ENCODE measurements at regions not wholly inside any gene's neighbourhood (a gene's known extent, or its start where the extent isn't known, plus 50 kb on each side); places are given as distances from the start of the nearest gene placed in this dataset.

- TF ChIP-seq POLR2A (IDR thresholded peaks at IDR 0.05): no peak
- TF ChIP-seq CTCF (IDR thresholded peaks at IDR 0.05 in 4 of 5, conservative IDR thresholded peaks at IDR 0.05 in 1 of 5): no peak
- in situ Hi-C loops (cut with MboI; ENCODE audit: low sequenced_read_pairs in 4 of 4): no loop called here
- Histone ChIP-seq H3K27me3 (no peaks in the 10 kb centered on the region), H3K4me1 (no peaks in the 10 kb centered on the region), H3K27ac (no peak overlapping the region), H3K4me3 (no peak overlapping the region), H3K36me3 (no peaks in the 10 kb centered on the region), H3K9me3 (no peaks in the 10 kb centered on the region)
- ATAC-seq (no peak), DNase-seq (no peak)
- intact Hi-C loops (cut with DNase I; ENCODE audit: low total_unique reads): loop anchor here (5.0 kb wide), 1 partner anchor 185 kb away; no protein-coding TSS in a partner anchor
Observed at GRCh38 chr21:38171723-38172344, 85.0 kb upstream of the KCNJ15 start.

- ATAC-seq (no peak), DNase-seq (no peak)
- Histone ChIP-seq H3K36me3 (no peaks in the 10 kb centered on the region), H3K27ac (no peak overlapping the region), H3K4me1 (no peaks in the 10 kb centered on the region), H3K27me3 (no peaks in the 10 kb centered on the region), H3K9me3 (no peaks in the 10 kb centered on the region), H3K4me3 (no peak overlapping the region)
- TF ChIP-seq CTCF (IDR thresholded peaks at IDR 0.05 in 4 of 5, conservative IDR thresholded peaks at IDR 0.05 in 1 of 5) (no peak), POLR2A (IDR thresholded peaks at IDR 0.05) (no peak)
- in situ Hi-C loops (cut with MboI; ENCODE audit: low sequenced_read_pairs in 4 of 4): no loop called here
- intact Hi-C loops (cut with DNase I; ENCODE audit: low total_unique reads): loop anchor here (5.0 kb wide), 1 partner anchor 184 kb away; no protein-coding TSS in a partner anchor
Observed at GRCh38 chr21:38173276-38174035, 83.3 kb upstream of the KCNJ15 start.

GRCh38 chr21:38175306-38175705 is 81.5 kb upstream of the KCNJ15 start:
- no peak for TF ChIP-seq POLR2A (IDR thresholded peaks at IDR 0.05)
- TF ChIP-seq CTCF (IDR thresholded peaks at IDR 0.05 in 4 of 5, conservative IDR thresholded peaks at IDR 0.05 in 1 of 5): no peak
- intact Hi-C loops (cut with DNase I; ENCODE audit: low total_unique reads): no loop called here

GRCh38 chr21:38177919-38178652 is 78.7 kb upstream of the KCNJ15 start:
- in situ Hi-C loops (cut with MboI; ENCODE audit: low sequenced_read_pairs in 4 of 4) (no loop called here), intact Hi-C loops (cut with DNase I; ENCODE audit: low total_unique reads) (no loop called here)
- H3K27me3 ChIP-seq: no peaks in the 10 kb centered on the region
- TF ChIP-seq POLR2A (IDR thresholded peaks at IDR 0.05) (no peak), CTCF (IDR thresholded peaks at IDR 0.05 in 4 of 5, conservative IDR thresholded peaks at IDR 0.05 in 1 of 5) (no peak)
- no peak overlapping the region for H3K27ac ChIP-seq
- DNase-seq (no peak), ATAC-seq (no peak)
- H3K36me3 ChIP-seq: no peaks in the 10 kb centered on the region
- H3K9me3 ChIP-seq: no peaks in the 10 kb centered on the region
- H3K4me1 ChIP-seq: no peaks in the 10 kb centered on the region
- H3K4me3 ChIP-seq: no peak overlapping the region

More at GRCh38 chr21:38175306-38175705, 81.5 kb upstream of the KCNJ15 start:
- H3K4me3 ChIP-seq: no peak overlapping the region
- in situ Hi-C loops (cut with MboI; ENCODE audit: low sequenced_read_pairs in 4 of 4): no loop called here
- no peaks in the 10 kb centered on the region for H3K4me1 ChIP-seq
- no peaks in the 10 kb centered on the region for H3K36me3 ChIP-seq
- H3K9me3 ChIP-seq: no peaks in the 10 kb centered on the region
- no peaks in the 10 kb centered on the region for H3K27me3 ChIP-seq
- DNase-seq: no peak
- H3K27ac ChIP-seq: no peak overlapping the region
- ATAC-seq: no peak

Measured in gastrocnemius medialis (tissue), 4 donors.